ENCODE measurements at regions not wholly inside any gene's neighbourhood (a gene's known extent, or its start where the extent isn't known, plus 50 kb on each side); places are given as distances from the start of the nearest gene placed in this dataset.
A peak's percentile ranks its signal among the peaks of the same experiment; 100 is the strongest.

GRCh38 chr3:41089566-41089965 is 109.7 kb upstream of the CTNNB1 start:
- Histone ChIP-seq H3K36me3 (ENCODE audit: control insufficient read depth, insufficient read depth, low read length) (no peaks in the 10 kb centered on the region), H3K27ac (ENCODE audit: low read length) (no peak overlapping the region), H3K4me1 (ENCODE audit: control insufficient read depth, insufficient read depth, low read length) (peaks cover 5% of the 10 kb centered on the region), H3K4me3 (ENCODE audit: low read length) (no peak overlapping the region), H3K9me3 (replicated peaks; ENCODE audit: control insufficient read depth, low read depth, low read length) (no peaks in the 10 kb centered on the region), H3K27me3 (ENCODE audit: control insufficient read depth, insufficient read depth, low read length) (no peaks in the 10 kb centered on the region)
- no peak for DNase-seq
- WGBS (ENCODE audit: insufficient coverage), result 80% methylated on average over 1 of the region's 1 CpG

GRCh38 chr3:41092844-41093243 is 106.5 kb upstream of the CTNNB1 start:
- DNase-seq, result peak; percentile 26
- Histone ChIP-seq H3K9me3 (replicated peaks; ENCODE audit: control insufficient read depth, low read depth, low read length) (no peaks in the 10 kb centered on the region), H3K27ac (ENCODE audit: low read length) (no peak overlapping the region), H3K4me1 (ENCODE audit: control insufficient read depth, insufficient read depth, low read length) (peaks cover 3% of the 10 kb centered on the region), H3K4me3 (ENCODE audit: low read length) (no peak overlapping the region), H3K36me3 (ENCODE audit: control insufficient read depth, insufficient read depth, low read length) (no peaks in the 10 kb centered on the region), H3K27me3 (ENCODE audit: control insufficient read depth, insufficient read depth, low read length) (no peaks in the 10 kb centered on the region)
- WGBS (ENCODE audit: insufficient coverage), result 60% methylated on average over 1 of the region's 4 CpGs

- Histone ChIP-seq H3K36me3 (ENCODE audit: control insufficient read depth, insufficient read depth, low read length) (no peaks in the 10 kb centered on the region), H3K9me3 (replicated peaks; ENCODE audit: control insufficient read depth, low read depth, low read length) (no peaks in the 10 kb centered on the region), H3K27ac (ENCODE audit: low read length) (no peak overlapping the region), H3K4me3 (ENCODE audit: low read length) (no peak overlapping the region), H3K27me3 (ENCODE audit: control insufficient read depth, insufficient read depth, low read length) (no peaks in the 10 kb centered on the region), H3K4me1 (ENCODE audit: control insufficient read depth, insufficient read depth, low read length) (peaks cover 3% of the 10 kb centered on the region)
- 93% methylated on average over 3 of the region's 3 CpGs for WGBS (ENCODE audit: insufficient coverage)
- no peak for DNase-seq
These were observed 105.8 kb upstream of the CTNNB1 start for GRCh38 chr3:41093476-41093875.

GRCh38 chr3:41094351-41094750 is 105.0 kb upstream of the CTNNB1 start:
- Histone ChIP-seq H3K27me3 (ENCODE audit: control insufficient read depth, insufficient read depth, low read length) (no peaks in the 10 kb centered on the region), H3K4me3 (ENCODE audit: low read length) (no peak overlapping the region), H3K36me3 (ENCODE audit: control insufficient read depth, insufficient read depth, low read length) (no peaks in the 10 kb centered on the region), H3K9me3 (replicated peaks; ENCODE audit: control insufficient read depth, low read depth, low read length) (no peaks in the 10 kb centered on the region), H3K27ac (ENCODE audit: low read length) (no peak overlapping the region), H3K4me1 (ENCODE audit: control insufficient read depth, insufficient read depth, low read length) (no peaks in the 10 kb centered on the region)
- peak; percentile 30 for DNase-seq
- WGBS (ENCODE audit: insufficient coverage), result 42% methylated on average over 3 of the region's 4 CpGs

- H3K36me3 ChIP-seq (ENCODE audit: control insufficient read depth, insufficient read depth, low read length), result no peaks in the 10 kb centered on the region
- no peaks in the 10 kb centered on the region for H3K4me1 ChIP-seq (ENCODE audit: control insufficient read depth, insufficient read depth, low read length)
- no peaks in the 10 kb centered on the region for H3K27me3 ChIP-seq (ENCODE audit: control insufficient read depth, insufficient read depth, low read length)
- H3K4me3 ChIP-seq (ENCODE audit: low read length), result no peak overlapping the region
- no peaks in the 10 kb centered on the region for H3K9me3 ChIP-seq (replicated peaks; ENCODE audit: control insufficient read depth, low read depth, low read length)
- no peak overlapping the region for H3K27ac ChIP-seq (ENCODE audit: low read length)
- WGBS (ENCODE audit: insufficient coverage), result 83% methylated on average over 3 of the region's 8 CpGs
- DNase-seq, result no peak
These were observed 103.6 kb upstream of the CTNNB1 start for GRCh38 chr3:41095702-41096101.

GRCh38 chr3:41097896-41098496 is 101.3 kb upstream of the CTNNB1 start:
- H3K36me3 ChIP-seq (ENCODE audit: control insufficient read depth, insufficient read depth, low read length), result no peaks in the 10 kb centered on the region
- H3K9me3 ChIP-seq (replicated peaks; ENCODE audit: control insufficient read depth, low read depth, low read length), result no peaks in the 10 kb centered on the region
- no peak overlapping the region for H3K4me3 ChIP-seq (ENCODE audit: low read length)
- H3K27me3 ChIP-seq (ENCODE audit: control insufficient read depth, insufficient read depth, low read length), result no peaks in the 10 kb centered on the region
- DNase-seq, result no peak
- WGBS (ENCODE audit: insufficient coverage), result 53% methylated on average over 2 of the region's 3 CpGs
- H3K27ac ChIP-seq (ENCODE audit: low read length), result no peak overlapping the region
- H3K4me1 ChIP-seq (ENCODE audit: control insufficient read depth, insufficient read depth, low read length), result no peaks in the 10 kb centered on the region

GRCh38 chr3:41101231-41101630 is 98.1 kb upstream of the CTNNB1 start:
- H3K4me1 ChIP-seq (ENCODE audit: control insufficient read depth, insufficient read depth, low read length), result peaks cover 2% of the 10 kb centered on the region
- no peaks in the 10 kb centered on the region for H3K27me3 ChIP-seq (ENCODE audit: control insufficient read depth, insufficient read depth, low read length)
- H3K27ac ChIP-seq (ENCODE audit: low read length), result no peak overlapping the region
- no peak overlapping the region for H3K4me3 ChIP-seq (ENCODE audit: low read length)
- H3K36me3 ChIP-seq (ENCODE audit: control insufficient read depth, insufficient read depth, low read length), result no peaks in the 10 kb centered on the region
- H3K9me3 ChIP-seq (replicated peaks; ENCODE audit: control insufficient read depth, low read depth, low read length), result no peaks in the 10 kb centered on the region
- WGBS (ENCODE audit: insufficient coverage), result no CpG with 5 or more reads among the region's 1 CpG
- DNase-seq, result no peak

- peaks cover 2% of the 10 kb centered on the region for H3K4me1 ChIP-seq (ENCODE audit: control insufficient read depth, insufficient read depth, low read length)
- no peaks in the 10 kb centered on the region for H3K9me3 ChIP-seq (replicated peaks; ENCODE audit: control insufficient read depth, low read depth, low read length)
- H3K36me3 ChIP-seq (ENCODE audit: control insufficient read depth, insufficient read depth, low read length), result no peaks in the 10 kb centered on the region
- no peak for DNase-seq
- H3K4me3 ChIP-seq (ENCODE audit: low read length), result no peak overlapping the region
- WGBS (ENCODE audit: insufficient coverage), result 89% methylated on average over 3 of the region's 5 CpGs
- H3K27me3 ChIP-seq (ENCODE audit: control insufficient read depth, insufficient read depth, low read length), result no peaks in the 10 kb centered on the region
- no peak overlapping the region for H3K27ac ChIP-seq (ENCODE audit: low read length)
These were observed 97.2 kb upstream of the CTNNB1 start for GRCh38 chr3:41102053-41102556.

GRCh38 chr3:41102750-41103149 is 96.6 kb upstream of the CTNNB1 start:
- Histone ChIP-seq H3K27me3 (ENCODE audit: control insufficient read depth, insufficient read depth, low read length) (no peaks in the 10 kb centered on the region), H3K4me3 (ENCODE audit: low read length) (no peak overlapping the region), H3K27ac (ENCODE audit: low read length) (no peak overlapping the region), H3K4me1 (ENCODE audit: control insufficient read depth, insufficient read depth, low read length) (peaks cover 2% of the 10 kb centered on the region), H3K36me3 (ENCODE audit: control insufficient read depth, insufficient read depth, low read length) (no peaks in the 10 kb centered on the region), H3K9me3 (replicated peaks; ENCODE audit: control insufficient read depth, low read depth, low read length) (no peaks in the 10 kb centered on the region)
- no peak for DNase-seq
- 60% methylated on average over 1 of the region's 3 CpGs for WGBS (ENCODE audit: insufficient coverage)

- Histone ChIP-seq H3K36me3 (ENCODE audit: control insufficient read depth, insufficient read depth, low read length) (no peaks in the 10 kb centered on the region), H3K9me3 (replicated peaks; ENCODE audit: control insufficient read depth, low read depth, low read length) (no peaks in the 10 kb centered on the region), H3K4me1 (ENCODE audit: control insufficient read depth, insufficient read depth, low read length) (peaks cover 2% of the 10 kb centered on the region), H3K4me3 (ENCODE audit: low read length) (no peak overlapping the region), H3K27ac (ENCODE audit: low read length) (no peak overlapping the region), H3K27me3 (ENCODE audit: control insufficient read depth, insufficient read depth, low read length) (no peaks in the 10 kb centered on the region)
- WGBS (ENCODE audit: insufficient coverage), result 77% methylated on average over 2 of the region's 2 CpGs
- DNase-seq, result no peak
These were observed 96.1 kb upstream of the CTNNB1 start for GRCh38 chr3:41103200-41103599.

GRCh38 chr3:41104147-41104546 is 95.2 kb upstream of the CTNNB1 start:
- Histone ChIP-seq H3K36me3 (ENCODE audit: control insufficient read depth, insufficient read depth, low read length) (no peaks in the 10 kb centered on the region), H3K27me3 (ENCODE audit: control insufficient read depth, insufficient read depth, low read length) (no peaks in the 10 kb centered on the region), H3K27ac (ENCODE audit: low read length) (no peak overlapping the region), H3K4me1 (ENCODE audit: control insufficient read depth, insufficient read depth, low read length) (peaks cover 2% of the 10 kb centered on the region), H3K4me3 (ENCODE audit: low read length) (no peak overlapping the region), H3K9me3 (replicated peaks; ENCODE audit: control insufficient read depth, low read depth, low read length) (no peaks in the 10 kb centered on the region)
- no peak for DNase-seq
- WGBS (ENCODE audit: insufficient coverage), result 41% methylated on average over 3 of the region's 3 CpGs

Measured in muscle of leg (tissue), 3 donors.